ENCODE measurements at regions not wholly inside any gene's neighbourhood (a gene's known extent, or its start where the extent isn't known, plus 50 kb on each side); places are given as distances from the start of the nearest gene placed in this dataset.

DNA sequence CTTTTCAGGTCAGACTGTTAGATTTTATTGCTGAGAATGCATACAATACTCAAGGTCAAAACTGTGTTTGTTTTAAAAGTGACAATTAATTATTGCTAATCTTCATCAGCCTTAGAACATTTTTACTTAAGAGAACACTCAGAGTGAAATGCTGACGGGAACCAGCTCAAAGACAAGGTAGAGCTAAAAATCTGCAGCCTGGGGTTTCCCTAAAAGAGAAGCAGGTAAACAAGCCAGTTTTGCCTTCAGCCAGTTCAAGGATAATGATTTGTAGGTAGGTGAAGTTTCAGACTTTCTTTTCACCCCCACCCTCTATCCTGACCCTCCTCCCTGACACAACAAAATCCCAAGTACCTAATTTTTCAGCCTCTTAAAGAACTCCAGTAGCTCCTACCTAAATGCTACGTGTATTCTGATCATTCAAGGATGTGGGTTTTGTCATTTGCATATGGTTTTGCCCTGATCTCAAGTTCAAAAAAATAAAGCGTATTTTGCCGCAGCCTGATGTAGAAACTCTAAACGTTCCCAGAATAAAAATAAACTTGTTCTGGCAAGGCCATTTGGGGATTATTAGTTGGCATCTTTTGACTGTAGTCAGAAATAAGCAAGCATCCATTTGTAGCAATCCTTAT, 407.2 kb downstream of the EFNA5 start:
- DNase-seq, result no peak

DNA sequence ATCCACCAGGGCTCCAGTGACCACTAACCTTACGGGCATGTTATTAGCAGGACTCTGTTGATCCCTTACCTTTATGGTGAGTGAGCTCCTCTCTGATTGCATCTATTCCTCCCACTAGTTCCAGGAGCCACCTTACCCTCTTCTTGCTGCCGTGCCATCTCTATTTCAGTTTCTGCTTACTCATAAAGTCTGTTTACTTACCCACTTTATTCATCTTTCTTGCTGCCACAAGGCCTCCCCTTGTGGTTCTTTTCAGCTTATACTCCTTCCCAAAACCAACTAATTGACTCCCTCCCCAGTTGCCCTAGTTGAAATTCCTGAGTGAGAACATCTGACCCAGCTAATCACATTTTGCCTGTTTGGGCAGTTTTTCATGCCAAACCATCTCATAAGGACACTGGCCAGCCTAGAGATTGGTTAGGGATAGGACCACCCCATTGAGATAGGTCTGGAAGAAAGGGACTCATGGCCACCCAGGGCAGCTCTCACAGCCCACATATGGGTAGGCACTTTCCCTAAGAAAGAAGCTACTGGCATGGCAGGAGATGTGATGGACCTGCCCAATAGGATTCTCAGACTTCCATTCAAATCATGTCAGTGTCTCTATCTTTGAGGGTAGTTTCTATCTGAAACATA, 412.7 kb downstream of the EFNA5 start:
- DNase-seq, result no peak

DNA sequence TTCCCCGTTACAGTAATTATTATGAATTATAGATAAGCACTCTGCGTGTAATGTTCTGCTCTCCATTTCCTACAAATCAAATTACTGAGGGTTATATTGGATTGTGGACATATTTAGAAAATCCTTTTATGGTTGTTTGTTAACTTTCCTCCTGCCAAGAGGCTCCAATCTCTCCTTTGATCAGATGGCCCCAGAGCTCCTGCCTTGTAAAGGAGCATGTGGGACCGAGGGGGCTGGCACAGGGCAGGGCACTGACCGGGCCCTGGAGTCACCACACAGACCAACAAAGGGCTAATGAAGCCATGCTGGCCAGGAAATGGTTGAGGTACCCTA, 415.9 kb downstream of the EFNA5 start:
- no peak for DNase-seq

DNA sequence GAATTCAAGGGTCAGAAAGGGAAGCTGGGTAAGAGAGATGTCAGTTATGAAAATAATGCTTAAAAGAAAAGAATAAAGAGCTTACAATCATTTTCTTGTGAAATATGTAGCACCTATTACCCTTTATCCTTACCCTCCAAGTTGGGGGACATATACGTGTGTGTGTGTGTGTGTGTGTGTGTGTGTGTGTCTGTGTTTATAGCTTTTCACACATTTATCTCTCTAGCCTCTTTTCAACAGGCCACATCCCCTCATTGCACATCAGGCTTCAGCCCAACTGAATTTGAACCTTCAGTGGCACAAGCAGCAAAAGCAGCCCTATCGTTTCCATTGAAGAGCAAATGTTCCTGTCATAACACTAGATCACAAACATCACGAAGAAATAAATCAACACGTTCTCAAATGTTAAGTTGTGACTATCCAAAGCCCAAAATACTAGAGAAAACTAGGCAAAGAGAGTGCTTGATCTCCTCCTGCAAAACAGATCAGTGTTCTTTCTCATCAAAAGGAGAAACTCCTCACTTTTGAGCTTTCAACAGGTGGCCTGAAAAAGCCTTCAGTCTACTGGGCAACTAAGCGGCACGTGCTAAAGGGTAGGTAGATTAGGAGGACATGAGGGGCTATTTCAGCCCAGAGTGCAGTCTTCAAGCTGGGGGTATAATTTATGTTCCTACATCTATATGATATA, 416.4 kb downstream of the EFNA5 start:
- DNase-seq, result no peak

DNA sequence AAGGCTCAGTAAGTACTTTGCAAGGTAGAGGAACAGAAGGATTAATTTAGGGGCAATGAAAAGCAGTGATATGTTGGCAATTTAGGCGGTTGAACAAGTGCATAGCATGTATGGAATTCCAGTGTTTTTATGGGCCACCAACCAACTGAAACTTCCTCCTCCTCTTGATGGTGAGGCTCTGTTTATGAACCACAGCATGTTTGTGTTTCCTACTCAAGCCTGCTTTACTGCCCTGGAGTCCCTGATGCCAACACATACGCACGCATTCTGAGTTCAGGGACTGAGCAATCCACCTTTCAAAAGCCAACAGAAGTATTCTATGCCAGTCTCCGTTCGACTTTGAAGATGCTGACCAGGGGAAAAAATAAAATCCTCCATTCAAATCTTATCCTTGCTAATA, 417.5 kb downstream of the EFNA5 start:
- peak in 1 of 2 experiments; percentile 31 for DNase-seq

DNA sequence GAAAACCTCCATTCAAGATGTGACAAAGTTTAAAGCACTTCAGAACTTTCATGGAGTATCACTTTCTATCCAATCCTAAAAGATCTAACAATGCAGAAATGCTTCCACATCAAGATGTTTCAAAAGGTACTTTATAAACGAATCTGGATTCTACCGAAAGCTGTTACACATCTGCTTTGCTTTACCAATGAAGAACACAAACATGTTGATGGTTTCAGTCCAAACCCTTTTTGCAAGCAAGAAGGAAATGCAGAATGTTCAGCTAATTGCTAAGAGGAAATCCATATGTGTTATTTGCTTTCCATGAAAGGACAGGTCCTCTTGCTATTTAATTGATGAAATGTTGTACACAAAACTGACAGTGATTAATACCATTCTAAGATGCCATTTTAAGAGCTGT, 419.6 kb downstream of the EFNA5 start:
- no peak for DNase-seq

DNA sequence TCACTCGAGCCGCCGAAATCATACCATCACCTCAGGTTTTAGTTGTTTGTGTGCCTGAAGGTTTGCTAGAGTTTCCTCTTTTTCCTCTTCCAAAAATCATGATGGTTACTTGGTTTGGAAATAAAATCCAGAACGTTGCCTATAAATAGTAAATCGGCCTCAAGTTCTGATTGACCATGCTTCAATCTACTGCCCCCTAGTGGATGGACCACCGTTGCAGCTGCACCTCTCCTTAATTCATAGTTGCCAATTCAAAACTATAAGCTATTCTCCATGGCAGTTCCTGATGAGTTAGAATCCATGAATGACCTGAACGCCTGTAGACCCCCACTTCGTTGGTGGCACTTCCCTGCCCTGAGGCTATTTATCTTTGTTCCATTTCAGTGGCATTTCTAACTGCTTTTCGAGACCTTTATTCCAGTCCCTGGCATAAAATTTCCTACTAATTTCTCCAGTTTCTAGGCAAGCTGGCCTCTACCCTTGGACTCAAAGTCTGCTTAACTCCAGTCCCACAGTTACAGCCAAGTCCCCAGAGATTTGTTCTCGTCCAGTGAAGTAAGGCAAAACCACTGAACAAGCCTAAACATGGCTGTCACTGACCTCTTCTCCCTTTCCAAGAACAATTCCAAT, 422.6 kb downstream of the EFNA5 start:
- DNase-seq, result peak; percentile 7 to 33

DNA sequence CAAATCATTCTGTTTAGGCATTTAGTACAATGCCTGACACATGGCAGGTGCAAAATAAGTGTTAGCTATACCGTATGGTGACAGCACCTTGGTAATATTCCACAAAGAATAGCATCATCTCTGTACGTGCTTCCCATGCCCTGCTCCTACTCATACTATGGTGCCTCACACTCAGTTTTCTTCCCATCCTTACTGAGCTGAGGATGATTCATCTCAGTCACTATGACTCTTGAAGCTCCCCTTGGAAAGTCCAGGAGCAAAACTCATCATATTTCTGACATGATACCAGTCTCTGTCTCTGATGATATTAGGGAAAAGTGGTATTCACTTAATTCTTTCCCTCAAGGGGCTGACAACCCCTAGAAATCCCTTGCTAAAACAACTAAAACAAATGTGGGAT, 423.3 kb downstream of the EFNA5 start:
- no peak for DNase-seq

DNA sequence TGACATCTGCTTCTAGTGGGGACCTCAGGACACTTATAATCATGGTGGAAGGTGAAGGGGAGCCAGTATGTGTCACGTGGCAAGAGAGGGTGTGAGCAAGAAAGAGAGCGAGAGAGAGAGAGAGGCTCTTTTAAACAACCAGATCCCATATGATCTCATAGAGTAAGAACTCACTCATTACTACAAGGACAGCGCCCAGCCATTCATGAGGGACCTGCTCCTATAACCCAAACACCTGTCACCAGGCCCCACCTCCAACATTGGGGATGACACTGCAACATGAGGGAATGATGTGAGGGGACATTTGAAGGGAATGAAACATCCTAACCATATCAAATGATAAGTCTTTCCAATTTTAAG, 427.5 kb downstream of the EFNA5 start:
- no peak for DNase-seq

DNA sequence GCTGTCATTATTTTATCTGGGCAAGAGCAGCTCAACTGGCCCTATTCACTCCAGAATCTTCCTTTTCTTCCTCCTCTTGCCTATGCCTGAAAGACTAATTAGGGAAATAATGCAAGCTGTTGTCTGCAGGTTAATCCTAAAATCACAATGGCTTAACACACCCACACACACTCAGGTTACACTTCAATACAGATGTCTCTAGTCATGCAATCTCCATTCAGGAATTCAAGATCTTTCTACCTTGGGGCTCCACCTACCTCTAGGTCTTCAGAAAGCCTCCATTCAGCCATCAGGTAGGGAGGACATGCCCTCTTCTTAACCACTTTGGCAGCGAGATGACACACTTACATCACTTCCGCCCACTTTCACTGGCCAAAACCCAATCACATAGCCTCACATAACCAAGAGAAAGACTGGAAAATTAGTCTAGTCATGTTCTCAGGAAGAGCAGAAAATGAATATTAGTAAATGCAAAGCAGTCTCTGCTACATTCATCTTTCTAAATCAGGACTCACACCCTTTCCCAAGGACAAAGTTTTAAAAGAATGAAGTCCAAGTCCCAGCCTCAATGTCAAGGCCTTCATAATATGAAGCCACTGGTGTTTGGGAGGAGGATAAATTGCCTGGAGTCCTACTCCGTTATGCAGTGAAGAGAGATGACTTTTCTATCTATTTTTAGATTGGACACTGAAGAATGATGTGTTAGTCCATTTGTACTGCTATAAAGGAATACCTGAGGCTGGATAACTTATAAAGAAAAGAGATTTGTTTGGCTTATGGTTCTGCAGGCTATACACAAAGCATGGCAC, 428.1 kb downstream of the EFNA5 start:
- DNase-seq, result no peak

DNA sequence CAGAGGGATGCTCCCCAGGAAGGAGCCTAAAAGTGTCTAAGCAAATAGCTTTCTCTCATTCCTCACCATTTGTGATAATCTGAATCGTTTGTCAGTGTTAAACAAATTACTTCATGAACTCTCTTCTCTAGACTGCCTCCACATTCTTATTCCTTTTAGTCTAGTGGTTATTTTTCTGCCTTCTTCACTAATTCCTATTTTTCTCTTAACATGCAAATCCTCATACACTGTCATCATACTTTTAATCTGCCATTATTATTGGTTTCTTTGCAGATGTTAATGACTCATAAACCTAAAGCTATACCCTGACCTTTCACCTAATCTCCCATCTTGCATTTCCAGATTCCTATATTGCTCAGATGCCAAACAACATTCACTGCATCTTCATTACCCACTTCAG, 428.9 kb downstream of the EFNA5 start:
- no peak for DNase-seq

DNA sequence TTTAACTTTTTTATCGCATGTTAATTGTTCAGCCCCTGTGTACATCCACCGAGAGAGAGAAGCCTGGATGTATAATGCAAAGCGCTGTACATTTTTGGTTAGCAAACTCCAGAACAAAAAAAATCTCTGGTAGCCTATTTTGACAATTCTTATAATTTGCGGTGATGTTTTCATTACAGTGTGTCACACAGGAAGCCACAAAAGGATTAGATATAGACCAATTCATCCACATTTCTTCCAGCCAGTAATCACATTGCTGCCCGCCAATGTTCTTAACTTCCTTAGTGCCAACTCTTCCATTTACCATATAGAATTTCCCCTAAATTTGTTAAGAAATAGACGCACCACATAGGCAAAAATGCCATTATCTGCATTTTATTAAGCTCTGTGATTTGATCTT, 435.6 kb downstream of the EFNA5 start:
- no peak for DNase-seq

DNA sequence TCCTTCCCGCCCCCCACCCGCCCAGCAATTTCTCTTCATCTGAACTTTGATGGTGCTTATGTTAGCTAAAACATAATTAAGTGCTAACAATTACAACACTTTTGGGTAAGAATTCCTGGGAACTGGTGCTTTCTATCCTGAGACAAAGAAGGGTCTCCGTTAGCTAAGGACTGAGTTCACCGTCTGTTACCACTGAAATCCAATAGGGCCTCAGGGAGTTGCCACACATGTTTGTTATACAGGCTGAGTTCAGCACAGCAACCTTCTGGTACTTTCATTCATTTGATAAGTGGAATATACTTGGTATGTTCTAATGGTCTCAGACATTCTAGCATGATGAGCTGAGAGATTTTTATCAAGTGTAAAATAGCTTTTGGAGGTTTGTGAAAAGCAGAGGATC, 437.9 kb downstream of the EFNA5 start:
- no peak for DNase-seq

DNA sequence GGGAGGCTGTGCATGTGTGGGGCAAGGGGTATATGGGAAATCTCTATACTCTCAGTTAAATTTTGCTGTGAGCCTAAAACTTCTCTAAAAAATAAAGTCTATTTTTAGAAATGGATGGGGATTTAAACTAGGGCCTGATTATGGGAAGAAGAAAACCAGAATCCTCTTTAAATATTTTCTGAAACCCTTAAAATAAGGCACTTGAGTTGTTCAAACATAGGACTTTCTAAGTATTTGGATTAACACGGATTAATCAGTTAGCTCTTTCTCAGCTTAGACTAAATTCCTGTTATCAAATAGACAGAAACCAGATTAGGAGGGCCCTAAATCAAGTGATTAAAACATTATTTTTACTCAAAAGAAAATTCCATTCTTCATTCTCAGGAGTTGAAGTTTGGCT, 438.4 kb downstream of the EFNA5 start:
- DNase-seq, result no peak

DNA sequence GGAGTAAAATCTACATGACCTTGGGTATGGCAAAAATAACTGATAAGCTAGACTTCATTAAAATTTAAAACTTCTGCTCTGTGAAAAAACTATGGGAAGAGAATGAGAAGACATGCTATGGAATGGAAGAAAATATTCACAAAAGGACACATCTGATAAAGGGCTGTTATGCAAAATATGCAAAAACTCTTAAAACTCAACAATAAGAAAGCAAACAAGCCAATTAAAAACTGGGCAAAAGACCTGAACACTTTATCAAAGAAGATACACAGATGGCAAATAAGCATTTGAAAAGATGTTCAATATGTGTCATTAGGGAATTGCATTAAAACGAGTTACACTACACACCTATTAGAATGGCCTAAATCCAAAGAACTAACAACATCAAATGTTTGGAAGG, 439.5 kb downstream of the EFNA5 start:
- DNase-seq, result no peak

DNA sequence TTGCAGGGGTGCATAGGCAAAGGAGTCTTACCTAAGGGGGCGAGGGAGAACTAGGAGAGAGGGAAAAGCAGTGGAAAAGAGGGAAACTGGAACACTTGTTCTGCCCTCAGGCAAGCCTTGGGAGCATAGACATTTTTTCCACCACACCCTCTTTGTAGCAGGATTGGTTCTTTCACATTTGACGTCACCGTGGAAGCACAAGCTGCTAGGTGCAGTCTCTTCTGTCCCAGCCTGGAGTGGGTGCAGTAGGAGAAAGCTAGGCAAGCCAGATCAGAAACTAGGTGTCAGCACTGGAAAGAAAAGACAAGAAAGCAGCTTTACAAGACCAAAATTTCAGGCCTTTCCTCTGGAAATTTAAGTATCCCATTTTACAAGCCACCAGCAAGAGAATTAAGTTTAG, 440.4 kb downstream of the EFNA5 start:
- no peak for DNase-seq

DNA sequence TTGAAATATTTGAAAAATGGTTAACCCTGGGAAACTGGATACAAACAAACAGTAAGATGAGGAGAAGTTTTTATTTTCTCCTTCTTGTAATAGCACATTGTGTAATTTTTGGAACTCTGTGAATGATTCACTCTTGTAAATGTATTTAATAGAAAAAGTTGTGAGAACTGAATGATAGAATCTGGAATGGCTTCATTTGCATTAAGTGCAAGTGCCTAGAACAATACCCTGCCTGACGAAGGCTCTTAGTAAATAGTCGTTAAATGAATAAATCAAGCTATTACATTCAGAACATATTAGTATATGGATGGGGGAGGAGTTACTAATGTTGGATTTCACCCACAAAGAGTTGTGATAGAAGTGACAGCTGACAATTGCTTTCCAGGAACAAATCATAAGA, 442.5 kb downstream of the EFNA5 start:
- DNase-seq, result no peak

DNA sequence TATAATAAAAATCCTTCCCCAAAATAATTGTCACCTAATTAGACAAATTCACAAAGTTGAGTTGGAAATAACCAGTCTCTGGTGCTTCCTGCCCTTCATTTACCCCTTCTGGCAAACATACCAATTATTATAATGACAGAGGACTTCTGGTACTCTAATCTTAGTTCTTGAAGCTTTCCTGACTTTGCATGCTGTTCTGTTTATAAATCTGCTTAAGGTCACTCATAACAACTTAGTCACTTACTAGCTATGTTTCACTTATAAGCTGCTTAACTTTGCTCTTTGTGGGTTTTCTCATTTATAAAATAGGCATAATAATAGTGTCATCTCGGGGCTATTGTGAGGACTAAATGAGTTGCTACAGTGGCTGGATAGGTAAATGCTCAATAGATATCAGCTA, 446.5 kb downstream of the EFNA5 start:
- DNase-seq, result no peak

DNA sequence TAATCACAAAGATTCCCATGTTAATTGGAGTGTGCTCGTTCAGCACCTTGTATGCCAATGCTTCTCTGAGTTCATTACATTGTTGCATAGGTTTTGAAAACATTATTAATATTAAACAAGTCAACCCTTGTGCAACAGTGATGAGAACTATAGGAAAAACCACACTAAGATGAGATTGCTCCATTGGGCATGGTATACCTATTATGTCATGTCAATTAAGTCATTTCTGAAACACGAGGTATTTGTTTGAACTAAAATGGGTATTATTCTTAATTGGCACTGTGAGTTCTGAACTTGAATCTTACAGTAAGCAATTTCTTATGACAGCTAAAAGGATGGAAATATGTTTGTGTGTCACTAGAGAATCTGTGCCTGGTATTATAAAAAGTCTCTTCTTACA, 447.7 kb downstream of the EFNA5 start:
- no peak for DNase-seq

DNA sequence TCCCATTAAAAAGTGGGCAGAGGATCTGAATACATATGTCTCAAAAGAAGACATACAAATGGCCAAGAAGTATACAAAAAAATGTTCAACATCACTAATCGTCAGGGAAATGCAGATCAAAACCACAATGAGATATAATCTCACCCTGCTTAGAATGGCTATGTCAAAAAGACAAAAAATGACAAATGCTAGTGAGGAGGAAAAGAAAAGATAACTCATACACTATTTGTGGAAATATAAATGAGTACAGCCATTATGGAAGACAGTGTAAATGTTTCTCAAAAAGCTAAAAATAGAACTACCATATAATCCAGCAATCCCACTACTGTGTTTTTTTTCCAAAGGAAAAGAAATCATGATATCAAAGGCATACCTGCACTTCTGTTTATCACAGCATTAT, 450.7 kb downstream of the EFNA5 start:
- no peak for DNase-seq

DNA sequence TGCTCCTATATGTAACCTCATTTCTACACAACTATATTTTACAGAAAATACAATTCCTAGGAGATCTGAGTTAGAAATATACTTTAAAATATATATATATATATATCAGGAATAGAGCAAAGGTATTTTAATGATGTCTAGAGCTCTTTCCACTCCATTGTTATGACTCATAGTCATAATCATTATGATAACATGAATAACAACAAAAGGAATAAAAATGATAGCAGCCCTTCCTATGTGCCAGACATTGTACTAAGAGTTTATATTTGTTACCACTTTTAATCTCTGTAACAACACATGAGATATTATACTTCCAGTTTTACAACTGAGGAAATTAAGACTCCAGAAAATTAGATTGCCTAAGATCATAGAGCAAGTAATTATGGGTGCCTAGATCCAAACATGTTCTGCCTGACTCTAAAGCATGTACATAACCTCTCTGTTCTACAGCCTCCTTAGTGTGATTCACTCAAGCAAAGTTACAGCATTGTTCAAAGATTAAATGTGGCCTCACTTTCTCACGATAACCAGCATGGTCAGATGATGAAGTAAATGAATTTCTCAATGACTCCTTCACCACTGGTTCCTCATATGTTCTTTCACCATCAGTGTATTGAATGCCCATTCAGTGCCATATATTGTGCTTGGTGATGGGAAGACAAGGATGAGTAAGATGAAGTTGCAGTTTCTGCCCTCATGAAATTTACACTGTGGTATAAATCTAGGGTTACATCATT, 452.1 kb downstream of the EFNA5 start:
- no peak for DNase-seq

DNA sequence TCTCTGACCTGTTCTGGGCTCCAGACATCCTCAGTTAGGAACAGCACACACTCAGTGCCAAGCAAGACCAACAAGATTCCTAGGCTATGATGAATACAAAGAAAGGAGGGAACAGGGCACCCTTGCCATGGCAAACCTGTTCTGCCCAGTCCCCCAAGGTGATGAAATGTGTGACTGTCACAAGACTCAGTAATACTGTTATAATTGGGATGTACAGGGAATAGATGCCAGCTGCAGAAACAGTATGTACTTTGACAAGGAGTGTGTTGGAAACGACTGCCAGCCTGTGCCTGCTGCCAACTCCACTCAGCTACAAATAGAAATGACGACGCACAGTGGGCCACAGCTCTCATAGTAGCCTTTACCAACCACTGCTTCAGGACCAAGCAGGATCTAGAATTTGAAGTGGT, 453.0 kb downstream of the EFNA5 start:
- DNase-seq, result no peak

DNA sequence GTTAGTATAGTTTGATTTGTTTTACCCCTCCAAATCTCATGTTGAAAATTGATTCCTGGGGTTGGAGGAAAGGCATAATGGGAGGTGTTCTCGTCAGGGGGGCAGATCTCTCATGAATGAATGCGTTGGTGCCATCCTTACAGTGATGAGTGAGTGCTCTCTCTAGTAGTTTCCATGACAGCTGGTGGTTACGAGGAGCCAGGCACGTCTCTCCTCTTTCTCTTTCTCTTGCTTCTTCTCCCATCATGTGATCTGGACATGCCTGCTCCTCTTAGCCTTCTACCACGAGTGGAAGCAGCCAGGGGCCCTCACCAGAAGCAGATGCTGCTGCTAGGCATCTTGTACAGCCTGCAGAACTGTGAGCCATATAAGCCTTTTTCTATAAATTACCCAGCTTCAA, 454.1 kb downstream of the EFNA5 start:
- DNase-seq, result no peak
